ENCODE measurements at regions not wholly inside any gene's neighbourhood (a gene's known extent, or its start where the extent isn't known, plus 50 kb on each side); places are given as distances from the start of the nearest gene placed in this dataset.
A peak's percentile ranks its signal among the peaks of the same experiment; 100 is the strongest.

DNA sequence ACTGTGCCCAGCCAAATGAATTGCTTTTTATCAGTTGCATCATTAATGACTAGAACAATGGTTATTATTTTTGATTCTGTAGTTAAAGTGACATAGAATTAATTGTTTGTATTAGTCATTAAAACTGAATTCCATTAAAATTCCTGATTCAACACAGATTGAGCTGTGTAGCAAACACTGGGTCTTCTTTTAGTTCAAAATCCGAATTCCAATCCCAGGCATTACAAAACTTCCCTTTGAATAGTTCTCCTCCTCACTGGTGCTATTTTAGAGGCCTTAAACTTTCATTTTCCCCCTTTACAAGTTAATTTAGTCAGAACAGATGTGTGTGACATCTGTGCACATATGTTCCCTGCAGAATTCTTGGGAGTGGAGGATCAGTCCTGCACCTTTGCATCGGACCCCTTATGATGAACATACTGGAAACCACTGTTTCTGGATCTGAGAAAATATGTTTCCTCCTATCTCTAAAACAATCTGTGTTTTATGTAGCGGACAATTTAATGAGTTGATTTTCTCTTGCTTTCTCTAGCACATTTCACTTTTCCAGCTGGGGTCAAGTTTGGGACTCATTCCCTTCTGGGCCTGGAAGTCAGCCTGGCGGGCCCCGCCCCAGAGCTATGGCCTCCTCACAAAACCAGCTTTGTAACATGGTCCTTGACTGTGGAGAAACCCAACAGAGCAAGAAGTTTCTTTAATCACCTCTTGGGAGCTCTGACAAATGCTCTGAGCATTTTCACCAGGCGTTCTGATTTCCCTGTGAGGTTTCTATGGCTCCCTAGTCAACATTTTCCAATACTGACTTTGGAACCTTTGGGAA is 87.9 kb upstream of the MAMDC2 start:
- no peak for DNase-seq (ENCODE audit: low read depth)

DNA sequence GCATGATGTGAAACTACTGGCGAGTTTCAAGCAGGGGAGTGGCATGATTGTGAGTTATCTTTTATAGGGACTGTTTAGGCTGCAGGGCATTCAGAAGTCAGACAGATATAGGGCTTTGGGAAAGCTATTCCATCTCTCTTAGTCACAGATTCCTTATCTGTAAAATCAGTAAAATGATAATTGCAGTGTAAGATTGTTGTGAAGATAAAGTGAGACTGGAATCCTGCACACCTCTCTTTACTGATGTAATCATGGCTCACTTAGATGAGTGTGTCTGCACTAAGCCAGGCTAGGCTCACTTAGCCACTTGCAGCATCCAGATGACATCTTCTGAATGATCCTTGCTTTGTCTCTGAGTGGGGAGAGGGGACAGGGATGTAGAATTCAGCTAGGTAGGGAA is 81.8 kb upstream of the MAMDC2 start:
- DNase-seq (ENCODE audit: low read depth): no peak

DNA sequence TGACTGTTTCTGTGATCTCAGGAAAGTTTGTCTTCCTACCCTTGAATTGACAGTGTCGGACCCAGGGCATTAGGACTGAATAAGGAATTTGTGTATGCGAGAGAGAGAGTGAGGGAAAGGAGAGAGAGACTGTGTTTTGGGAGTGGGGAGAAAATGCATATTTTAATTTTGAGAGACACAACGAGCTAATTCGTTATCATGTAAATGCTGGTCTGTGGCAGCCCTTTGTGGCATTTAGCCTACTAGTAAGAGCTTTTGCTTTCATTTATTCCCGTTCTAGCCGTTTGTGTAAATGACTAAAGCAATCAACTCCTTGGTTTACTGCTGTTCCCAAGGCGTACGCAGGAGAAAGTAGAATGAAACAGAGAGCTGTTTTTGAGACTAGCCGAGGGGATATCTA is 79.8 kb upstream of the MAMDC2 start:
- no peak for DNase-seq (ENCODE audit: low read depth)

DNA sequence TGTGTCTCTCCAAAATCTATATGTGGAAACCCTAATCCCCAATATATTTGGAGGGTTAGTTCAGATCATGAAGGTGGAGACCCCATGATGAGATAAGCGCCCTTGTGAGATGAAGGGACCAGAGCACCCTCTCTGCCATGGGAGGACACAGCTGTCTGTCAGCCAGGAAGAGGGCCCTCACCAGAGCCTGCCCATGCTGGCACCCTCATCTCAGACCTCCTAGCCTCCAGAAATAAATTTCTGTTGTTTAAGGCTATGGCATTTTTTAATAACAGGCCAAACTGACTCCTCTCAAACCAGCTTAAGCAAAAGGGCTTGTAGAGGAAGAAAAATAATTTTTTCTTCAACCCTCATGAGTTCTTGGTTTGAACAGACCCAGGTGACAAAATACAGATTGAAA is 79.2 kb upstream of the MAMDC2 start:
- no peak for DNase-seq (ENCODE audit: low read depth)

DNA sequence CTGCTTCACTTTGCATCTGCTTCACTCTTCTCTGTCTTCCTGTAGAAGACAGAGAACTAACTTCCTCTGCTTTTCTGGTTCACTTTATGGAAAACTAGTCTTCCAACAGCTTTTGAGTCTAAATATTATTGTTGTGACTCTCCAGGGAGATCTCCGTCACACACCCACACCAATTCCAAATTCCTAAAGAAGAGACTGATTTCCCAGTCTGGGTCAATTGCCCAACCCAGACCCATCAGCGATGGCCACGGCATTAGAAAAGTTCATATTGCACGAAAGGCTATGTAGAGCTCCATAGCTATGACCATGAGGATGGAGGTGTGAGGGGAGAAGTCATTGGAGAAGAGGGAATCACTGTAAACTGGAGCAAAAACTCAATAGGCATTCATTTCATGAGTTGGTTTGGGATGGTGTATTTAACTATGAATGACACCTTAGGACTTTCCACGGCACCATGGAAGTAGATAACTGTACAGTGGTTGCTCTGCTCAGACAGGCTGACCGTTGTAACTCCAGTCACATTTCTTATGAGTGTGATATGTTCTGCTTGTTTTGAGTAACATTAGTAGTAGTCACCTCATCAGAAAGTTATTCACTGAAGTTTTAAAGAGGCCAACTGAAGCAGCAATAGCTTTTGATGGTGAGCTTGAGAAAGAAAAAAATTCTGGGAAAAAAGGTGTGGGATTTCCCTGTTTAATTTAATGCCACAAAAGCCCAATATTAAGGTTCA is 78.1 kb upstream of the MAMDC2 start:
- DNase-seq (ENCODE audit: low read depth): no peak

DNA sequence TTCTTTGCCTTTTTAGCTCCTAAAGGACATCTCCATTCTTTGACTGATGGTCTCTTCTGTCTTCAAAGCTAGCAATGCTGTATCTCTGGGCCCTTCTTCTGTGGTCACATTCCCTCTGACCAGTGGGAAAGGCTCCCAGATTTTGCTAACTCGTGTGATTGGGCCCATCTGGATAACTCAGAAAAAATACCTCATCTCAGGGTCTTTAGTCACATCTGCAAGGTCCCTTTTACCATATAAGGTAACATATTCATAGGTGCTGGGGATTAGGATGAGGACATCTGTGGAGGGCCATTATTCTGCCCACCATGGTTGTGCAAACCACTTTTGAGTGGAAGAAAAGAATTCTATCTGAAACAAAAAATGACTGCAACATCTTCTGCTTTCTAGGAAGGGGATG is 76.3 kb upstream of the MAMDC2 start:
- no peak for DNase-seq (ENCODE audit: low read depth)

DNA sequence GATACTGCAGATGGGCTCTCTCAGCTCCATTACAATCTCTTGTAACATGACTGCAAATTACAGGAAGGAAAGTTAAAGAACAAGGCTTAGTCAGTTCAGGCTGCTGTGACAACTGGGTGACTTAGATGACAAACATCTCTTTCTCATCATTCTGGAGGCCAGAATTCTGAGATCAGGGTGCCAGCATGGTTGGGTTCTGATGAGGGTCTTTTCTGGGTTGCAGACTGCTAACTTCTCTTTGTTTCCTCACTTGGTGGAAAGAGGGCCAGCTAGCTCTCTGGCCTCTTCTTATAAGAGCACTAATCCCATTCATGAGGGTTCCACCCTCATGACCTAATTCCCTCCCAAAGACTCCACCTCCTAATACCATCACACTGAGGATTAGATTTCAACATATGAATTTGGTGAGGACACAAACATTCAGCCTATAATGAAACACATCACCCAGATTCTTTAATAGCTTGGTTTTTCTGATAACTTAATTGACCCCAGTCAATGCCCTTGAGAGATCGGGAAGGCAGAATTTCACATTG is 73.6 kb upstream of the MAMDC2 start:
- DNase-seq (ENCODE audit: low read depth): no peak

DNA sequence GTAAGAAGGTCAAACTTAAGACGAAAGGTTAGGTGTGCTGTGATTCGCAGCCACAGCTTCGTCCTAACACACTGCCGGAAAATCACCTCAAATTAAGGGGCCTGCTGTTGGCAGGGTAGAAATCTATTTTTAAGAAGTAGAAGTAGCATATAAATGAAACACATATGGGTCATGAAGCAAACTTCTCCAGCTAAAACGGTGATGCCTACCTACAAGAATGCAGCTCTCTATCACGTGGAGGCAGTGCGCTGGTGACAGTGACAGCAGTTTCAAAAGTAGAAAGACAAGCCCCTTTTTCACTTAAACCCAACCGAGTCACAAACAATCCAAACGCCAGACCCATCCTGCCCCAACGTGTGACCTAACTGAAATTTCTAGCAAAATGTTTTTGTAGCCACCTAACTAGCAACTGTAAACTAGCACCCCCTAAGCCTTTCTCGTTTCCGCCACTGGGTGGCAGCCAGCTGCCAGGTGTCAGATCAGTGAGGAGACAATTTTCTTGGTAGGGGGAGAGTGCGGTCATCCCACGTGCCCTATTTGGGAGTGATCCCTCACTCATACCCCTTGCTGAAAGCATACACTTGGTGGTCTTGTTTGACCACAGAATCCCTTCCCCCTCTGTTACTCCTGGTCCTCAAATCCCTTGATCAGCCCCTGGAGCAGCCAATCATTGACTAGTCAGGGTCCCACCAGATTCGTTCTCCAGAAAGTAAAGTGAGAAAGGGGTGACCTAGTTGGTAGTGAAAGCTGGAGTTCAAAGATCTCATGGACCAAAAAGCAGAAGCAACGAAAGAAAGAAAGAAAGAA is 71.8 kb upstream of the MAMDC2 start:
- DNase-seq (ENCODE audit: low read depth): peak; percentile 1

DNA sequence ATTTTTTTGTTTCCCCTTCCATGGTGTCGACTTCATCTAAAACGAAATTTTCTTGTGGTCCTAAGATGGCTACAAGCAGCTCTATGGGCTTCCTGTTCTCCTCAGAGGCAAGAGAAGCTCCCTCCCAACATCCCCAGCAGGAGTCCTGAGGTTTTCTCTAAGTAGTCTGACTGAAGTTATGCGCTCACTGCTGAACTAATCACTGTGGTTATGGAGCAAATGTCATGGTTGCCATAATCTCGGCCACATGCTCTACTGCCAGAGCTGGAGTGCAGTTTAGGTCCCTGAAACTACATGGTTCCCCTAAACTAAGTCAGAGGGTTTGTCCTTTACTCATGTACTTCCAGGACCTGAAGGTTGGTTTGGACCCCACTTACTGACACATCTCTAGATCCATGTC is 68.0 kb upstream of the MAMDC2 start:
- DNase-seq (ENCODE audit: low read depth): no peak

DNA sequence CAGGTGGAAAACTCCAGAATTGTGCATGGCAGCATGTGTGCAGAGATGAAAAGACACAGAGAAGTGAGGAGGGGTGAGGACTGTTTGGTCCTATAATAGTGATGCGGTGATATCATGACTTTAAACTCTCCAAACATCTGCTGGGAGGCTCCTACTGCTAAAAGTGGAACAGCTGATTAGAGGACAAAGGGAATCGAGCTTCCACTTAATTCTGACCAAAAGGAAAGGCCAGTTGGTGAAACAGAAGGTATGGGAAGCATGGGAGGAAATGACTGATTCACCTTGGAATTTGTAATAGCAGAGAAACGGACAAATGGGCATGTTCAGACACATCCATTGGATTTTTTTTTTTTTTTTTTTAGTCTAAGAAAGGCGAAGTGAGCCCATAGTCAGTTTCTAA is 67.5 kb upstream of the MAMDC2 start:
- DNase-seq (ENCODE audit: low read depth): no peak

DNA sequence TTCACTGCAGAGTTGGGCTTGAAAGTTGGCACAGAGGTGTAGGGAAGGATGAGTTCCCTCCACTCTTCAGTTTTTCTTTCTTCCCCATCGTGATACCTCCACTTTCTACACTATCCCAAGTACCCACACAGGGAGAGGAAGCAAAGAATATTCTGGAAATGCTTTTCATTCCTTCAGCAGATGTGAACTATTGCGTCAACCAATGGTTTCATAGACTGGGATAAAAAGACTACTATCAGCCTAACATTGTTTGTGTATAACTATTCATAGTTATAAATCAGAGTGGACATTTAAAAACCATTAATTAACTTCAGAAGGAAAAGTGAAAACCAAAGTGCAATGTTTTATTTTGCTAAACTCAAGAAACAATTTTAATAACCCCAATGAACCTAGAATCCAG is 63.6 kb upstream of the MAMDC2 start:
- DNase-seq (ENCODE audit: low read depth): no peak

DNA sequence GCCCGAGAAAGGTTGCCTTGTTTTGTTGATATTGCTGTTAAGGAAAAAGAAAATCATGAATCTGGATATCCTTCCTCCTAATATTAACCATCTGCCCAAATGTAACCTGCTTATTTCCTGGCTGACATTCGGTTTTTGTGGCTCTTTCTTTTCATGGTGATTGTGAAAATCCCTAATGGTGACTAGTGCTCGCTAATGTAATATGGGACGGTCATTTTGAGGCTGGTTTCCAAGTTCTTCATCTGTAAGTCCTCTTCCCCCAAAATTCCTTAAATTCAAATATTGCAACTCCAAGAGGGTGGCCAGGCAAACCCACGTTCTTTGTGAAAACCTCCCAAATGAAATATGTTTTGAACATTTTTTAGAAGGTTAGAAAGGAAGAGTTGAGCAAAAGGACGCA is 63.1 kb upstream of the MAMDC2 start:
- DNase-seq (ENCODE audit: low read depth): no peak

DNA sequence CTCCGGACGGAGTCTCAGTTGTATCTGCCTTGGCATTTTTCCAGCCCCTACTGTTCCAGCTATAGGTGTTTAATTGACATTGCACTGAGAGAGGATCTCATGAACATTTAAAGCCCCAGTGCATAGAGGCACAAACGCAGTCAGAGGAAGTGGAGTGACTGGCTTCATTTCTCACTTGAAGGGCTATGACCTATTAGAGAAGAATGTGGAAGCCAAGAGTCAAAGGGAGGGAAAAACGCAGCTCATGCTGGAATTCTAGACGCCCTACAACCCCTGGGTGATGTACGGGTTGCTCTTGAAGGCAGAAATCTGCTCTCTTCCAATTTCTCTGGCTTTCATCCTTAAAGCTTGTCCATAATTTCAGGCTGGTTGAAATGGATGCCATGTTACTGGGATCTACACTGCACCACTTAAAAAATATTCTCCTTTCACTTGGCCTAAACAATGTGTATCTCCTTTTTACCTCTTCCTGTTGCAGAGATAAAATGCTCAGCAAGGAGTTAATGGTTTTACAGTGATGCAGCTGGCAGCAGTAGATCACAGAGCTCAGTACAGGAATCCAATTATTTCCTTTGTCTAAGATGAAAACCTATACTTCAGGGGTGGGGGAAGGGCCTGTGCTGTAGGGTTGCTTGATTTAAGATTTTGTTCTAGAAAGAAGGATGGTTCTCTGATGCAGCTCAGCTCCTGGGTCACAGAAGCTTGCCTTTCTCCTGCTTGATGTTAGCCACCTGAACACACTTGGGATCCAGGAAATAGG is 61.8 kb upstream of the MAMDC2 start:
- DNase-seq (ENCODE audit: low read depth): no peak

DNA sequence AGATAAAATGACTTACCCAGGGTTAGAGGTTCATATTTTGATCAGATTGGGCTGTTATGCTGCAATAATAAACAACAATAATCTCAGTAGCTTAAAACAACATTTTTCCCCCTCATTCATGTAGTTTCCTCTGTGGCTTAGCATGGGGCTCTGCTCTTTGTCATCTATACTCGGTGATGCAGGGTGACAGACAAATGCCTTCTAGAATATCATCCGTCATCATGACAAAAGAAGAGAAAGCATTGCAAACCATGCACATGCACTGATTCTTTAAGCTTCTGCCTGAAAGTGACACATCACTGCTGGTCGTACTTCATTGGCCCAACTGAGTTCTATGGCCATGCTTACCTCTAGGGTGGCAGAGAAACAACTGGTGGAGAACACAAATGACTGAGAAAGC is 58.8 kb upstream of the MAMDC2 start:
- DNase-seq (ENCODE audit: low read depth): no peak

DNA sequence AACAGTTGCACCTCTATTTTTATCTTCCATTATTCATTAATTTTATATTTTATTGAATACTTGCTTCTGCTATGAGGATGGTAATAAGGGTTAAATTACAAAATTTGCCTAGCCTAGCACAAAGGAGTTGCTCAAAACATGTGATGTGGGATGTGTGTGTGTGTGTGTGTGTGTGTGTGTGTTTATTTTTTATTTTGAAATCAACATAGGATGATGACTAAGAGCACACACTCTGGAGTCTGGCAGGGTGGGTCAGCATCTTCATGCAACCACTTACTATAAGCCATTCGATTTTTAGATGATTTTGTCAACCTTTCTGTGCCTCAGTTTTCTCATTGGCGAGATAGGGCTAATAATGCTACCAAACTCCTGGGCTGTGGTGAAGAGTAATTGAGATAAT is 57.7 kb upstream of the MAMDC2 start:
- no peak for DNase-seq (ENCODE audit: low read depth)

DNA sequence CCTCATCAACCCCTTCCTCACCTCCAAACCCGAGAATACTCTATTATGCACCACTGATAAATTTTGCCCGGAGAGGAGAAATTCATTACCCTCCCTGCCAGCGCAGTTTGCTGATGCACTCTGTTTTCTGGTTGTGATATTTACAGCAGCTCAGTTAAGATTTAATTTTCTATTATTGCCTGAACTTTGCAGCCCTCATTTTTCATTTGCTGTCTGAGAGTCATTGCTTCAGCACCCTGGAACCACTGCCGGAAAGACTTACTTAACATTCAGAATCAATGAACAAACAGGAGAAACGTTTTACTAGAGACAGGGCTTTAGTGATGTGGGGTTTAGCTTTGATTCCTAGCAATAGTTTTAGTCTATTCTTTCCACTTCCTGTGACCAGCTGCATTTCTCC is 56.7 kb upstream of the MAMDC2 start:
- no peak for DNase-seq (ENCODE audit: low read depth)

DNA sequence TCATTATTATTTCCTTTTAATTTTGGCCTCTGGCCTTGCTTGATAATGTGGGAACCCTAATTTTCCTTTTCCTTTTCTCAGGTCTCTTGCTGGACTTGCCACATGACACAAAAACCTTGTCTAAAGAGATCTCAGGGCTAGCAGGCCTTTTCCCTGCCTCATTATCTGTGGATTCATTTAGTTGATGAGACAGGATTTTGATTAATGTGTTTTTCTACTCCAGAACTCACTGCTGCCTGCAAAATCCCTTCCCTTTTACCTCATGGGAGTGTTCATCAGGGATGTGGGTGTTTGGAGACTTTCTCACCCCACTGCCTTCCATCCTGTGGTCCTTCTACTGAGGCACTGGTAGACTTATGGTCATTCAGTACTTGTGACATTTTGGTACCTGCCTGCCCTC is 56.2 kb upstream of the MAMDC2 start:
- no peak for DNase-seq (ENCODE audit: low read depth)

DNA sequence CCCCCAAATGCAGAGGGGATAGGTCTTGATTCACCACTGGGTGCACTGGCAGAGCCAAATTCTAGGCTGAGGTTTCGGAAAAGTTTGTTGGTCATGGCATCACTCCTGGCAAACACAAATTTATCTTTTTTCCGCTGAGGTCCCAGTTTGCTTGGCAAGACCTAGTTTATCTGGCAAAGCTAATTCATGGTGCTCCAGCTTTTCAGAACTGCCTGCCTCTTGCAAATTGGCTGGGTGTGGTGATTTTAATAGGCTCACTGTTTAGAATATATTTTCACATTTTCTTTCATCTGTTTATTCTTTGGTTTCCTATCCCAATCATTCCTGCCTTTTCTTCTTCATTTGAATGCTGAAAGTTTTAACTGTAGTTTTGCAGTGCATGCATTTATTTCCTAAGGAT is 50.5 kb upstream of the MAMDC2 start:
- DNase-seq (ENCODE audit: low read depth): no peak

All from activated T-helper 1 cell treated with Interleukin-2 at 50 U/mL for 16 hours (primary cell).